Hepatocyte (in vitro differentiated cells): ENCODE measurements at regions not wholly inside any gene's neighbourhood (a gene's known extent, or its start where the extent isn't known, plus 50 kb on each side); places are given as distances from the start of the nearest gene placed in this dataset.

Experiments used
- EZH2 ChIP-seq: fragments of 200-600 bp; sonication (generic); IDR thresholded peaks from 2 replicates; pipeline ENCODE4 v1.6.1; 2016; ENCODE audit warnings: antibody characterized with exemption, mild to moderate bottlenecking, borderline replicate concordance
- EZH2phosphoT487 ChIP-seq: fragments of 200-600 bp; sonication (generic); IDR thresholded peaks from one replicate; pipeline ENCODE4 v1.6.1; 2018; ENCODE audit warnings: antibody characterized with exemption, mild to moderate bottlenecking, low read depth, moderate library complexity; ENCODE audit not compliant: unreplicated experiment, severe bottlenecking
- TF ChIP-seq, protein P1 (sequence below): fragments of 200-600 bp; sonication (generic); IDR thresholded peaks from 2 replicates; pipeline ENCODE4 v1.5.1; 2016; ENCODE audit warnings: antibody characterized with exemption, mild to moderate bottlenecking; ENCODE audit not compliant: poor library complexity

DNA sequence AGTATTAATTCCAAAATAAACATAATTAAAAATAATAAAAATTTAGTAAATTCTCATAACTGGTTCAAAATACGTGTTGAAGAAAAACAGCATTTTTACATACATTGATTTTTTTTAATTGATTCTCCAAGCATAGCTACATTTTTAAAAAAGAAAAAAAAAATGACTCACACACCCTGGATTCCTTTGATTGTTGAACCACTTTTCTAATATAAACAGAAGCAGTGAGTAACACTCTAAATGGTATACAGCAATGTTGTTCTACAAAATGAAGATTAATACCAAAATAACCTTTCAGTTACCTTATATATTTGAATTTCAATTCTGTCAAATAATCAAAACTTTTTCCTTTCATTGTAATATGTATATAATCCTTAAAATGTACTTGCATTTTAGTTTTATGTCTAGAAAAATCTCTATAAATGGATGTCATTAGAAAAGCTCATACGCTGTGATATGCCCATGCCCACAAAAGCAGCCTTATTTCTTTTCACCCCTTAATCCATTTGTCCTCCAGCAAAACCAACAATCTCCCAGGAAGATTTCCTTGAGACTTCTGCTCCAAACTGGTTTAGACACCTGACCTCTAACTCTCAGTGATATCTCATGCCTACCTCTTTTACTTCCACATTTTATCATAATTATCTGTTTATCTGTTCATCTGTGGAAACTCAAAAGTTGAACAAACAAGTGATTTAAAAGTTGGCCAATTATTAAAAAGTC, 246.4 kb upstream of the NR5A2 start:
- TF ChIP-seq, protein P1, sequence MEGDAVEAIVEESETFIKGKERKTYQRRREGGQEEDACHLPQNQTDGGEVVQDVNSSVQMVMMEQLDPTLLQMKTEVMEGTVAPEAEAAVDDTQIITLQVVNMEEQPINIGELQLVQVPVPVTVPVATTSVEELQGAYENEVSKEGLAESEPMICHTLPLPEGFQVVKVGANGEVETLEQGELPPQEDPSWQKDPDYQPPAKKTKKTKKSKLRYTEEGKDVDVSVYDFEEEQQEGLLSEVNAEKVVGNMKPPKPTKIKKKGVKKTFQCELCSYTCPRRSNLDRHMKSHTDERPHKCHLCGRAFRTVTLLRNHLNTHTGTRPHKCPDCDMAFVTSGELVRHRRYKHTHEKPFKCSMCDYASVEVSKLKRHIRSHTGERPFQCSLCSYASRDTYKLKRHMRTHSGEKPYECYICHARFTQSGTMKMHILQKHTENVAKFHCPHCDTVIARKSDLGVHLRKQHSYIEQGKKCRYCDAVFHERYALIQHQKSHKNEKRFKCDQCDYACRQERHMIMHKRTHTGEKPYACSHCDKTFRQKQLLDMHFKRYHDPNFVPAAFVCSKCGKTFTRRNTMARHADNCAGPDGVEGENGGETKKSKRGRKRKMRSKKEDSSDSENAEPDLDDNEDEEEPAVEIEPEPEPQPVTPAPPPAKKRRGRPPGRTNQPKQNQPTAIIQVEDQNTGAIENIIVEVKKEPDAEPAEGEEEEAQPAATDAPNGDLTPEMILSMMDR, result no peak
- TF ChIP-seq EZH2, result no peak
- no peak for TF ChIP-seq EZH2phosphoT487
